Keratinocyte (primary cell): ENCODE measurements at regions not wholly inside any gene's neighbourhood (a gene's known extent, or its start where the extent isn't known, plus 50 kb on each side); places are given as distances from the start of the nearest gene placed in this dataset.

Experiments used
- CTCF ChIP-seq, 3 experiments: IDR thresholded peaks in 1 of 3; conservative IDR thresholded peaks in 1 of 3; optimal IDR thresholded peaks in 1 of 3; 2 replicates in 2 of 3; 3 replicates in 1 of 3; pipeline versions ENCODE3 to v1.5.1; 2011; ENCODE audit warnings: low read length in 3 of 3, mild to moderate bottlenecking in 3 of 3, moderate library complexity in 2 of 3, control low read depth in 1 of 3, inconsistent platforms in 1 of 3; ENCODE audit not compliant: insufficient read depth in 2 of 3; ENCODE audit errors: extremely low read depth in 1 of 3
- EZH2 ChIP-seq: IDR thresholded peaks from one replicate; pipeline ENCODE4 v1.6.1; 2012; ENCODE audit warnings: inconsistent platforms, mild to moderate bottlenecking, low read length, moderate library complexity

DNA sequence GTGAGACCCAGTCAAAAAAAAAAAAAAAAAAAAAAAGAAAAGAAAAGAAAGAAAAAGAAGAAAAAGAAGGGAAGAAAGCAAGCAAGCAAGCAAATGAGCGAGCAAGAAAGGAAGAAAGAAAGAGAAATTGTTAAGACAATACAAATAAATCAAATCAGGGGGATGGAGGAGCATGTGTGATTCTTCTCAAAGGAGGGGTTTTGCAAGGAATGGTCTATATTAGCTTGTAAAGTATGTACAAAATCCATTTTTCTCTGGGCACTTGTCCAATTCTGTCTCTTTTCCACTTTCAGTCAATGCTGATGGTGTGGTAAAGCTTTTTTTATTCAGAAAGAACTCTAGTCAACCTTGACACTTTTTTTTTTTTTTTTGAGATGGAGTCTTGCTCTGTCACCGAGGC is 133.7 kb upstream of the TNFAIP3 start:
- TF ChIP-seq CTCF (optimal IDR thresholded peaks at IDR 0.05 in 1 of 3, IDR thresholded peaks at IDR 0.05 in 1 of 3, conservative IDR thresholded peaks at IDR 0.05 in 1 of 3; ENCODE audit: extremely low read depth in 1 of 3, insufficient read depth in 2 of 3, low read length in 3 of 3) (no peak), EZH2 (no peak)
